Mucosa of descending colon (tissue), 3 donors: ENCODE measurements at regions not wholly inside any gene's neighbourhood (a gene's known extent, or its start where the extent isn't known, plus 50 kb on each side); places are given as distances from the start of the nearest gene placed in this dataset.

ENCODE experiments used
- ATAC-seq: fragments of 200-7000 bp; cut with Tn5 transposase; one replicate; pipeline ENCODE4 v1.9.1; 2020; ENCODE audit warnings: mild to moderate bottlenecking, moderate library complexity
- DNase-seq, 3 donors: peaks; one replicate each; pipeline ENCODE4 v3.0.0-alpha.2; 2020
- H3K36me3 ChIP-seq: fragments of 200-600 bp; one replicate; pipeline ENCODE4 v1.8.0; 2021; ENCODE audit warnings: low read depth, mild to moderate bottlenecking
- H3K4me1 ChIP-seq: fragments of 200-600 bp; one replicate; pipeline ENCODE4 v1.8.0; 2021; ENCODE audit warnings: low read depth, mild to moderate bottlenecking
- H3K4me3 ChIP-seq: fragments of 200-600 bp; one replicate; pipeline ENCODE4 v1.8.0; 2021; ENCODE audit warnings: mild to moderate bottlenecking
- H3K9me3 ChIP-seq: fragments of 200-600 bp; one replicate; pipeline ENCODE4 v1.8.0; 2021; ENCODE audit warnings: mild to moderate bottlenecking
- intact Hi-C, 2 donors: fragments of 100-400 bp; cut with DNase I in 1 of 2; cut with micrococcal nuclease in 1 of 2; formaldehyde crosslinking; loops; one replicate each; pipeline versions ENCODE4 v1.11.0 to v1.11.1; 2022; cut with DNase I, micrococcal nuclease
- TF ChIP-seq, protein P1 (sequence below): fragments of 200-600 bp; IDR thresholded peaks from one replicate; pipeline ENCODE4 v1.8.0; 2022; ENCODE audit warnings: antibody characterized with exemption, mild to moderate bottlenecking
- donor health status: DM: no; HTN: no; CAD: no; lungs with moderate emphysema.
- donor health status: DM: no; HTN: no; CAD: no.
- donor health status: DM: no; HTN: yes; CAD: no.

DNA sequence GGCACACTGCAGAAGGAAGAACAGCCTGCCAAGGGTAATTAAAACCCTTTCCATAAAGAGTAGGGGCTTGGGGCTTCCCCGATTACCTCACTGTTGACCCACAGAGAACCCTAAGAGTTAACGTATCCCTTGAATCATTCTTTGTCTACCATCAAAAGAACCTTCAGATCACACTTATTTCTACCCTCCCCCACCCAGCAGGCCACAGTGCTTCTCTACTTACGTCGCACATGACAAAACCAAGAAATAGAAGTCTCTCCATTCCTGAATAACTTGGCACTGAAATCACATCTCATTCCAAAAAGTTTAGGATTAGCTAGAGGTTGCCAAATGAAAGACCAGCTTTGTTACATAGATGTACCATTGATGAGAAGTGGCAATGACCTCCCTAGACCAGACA, 268.7 kb upstream of the GAS1 start:
- no peaks in the 10 kb centered on the region for H3K36me3 ChIP-seq
- DNase-seq (no peak), ATAC-seq (no peak)
- TF ChIP-seq, protein P1, sequence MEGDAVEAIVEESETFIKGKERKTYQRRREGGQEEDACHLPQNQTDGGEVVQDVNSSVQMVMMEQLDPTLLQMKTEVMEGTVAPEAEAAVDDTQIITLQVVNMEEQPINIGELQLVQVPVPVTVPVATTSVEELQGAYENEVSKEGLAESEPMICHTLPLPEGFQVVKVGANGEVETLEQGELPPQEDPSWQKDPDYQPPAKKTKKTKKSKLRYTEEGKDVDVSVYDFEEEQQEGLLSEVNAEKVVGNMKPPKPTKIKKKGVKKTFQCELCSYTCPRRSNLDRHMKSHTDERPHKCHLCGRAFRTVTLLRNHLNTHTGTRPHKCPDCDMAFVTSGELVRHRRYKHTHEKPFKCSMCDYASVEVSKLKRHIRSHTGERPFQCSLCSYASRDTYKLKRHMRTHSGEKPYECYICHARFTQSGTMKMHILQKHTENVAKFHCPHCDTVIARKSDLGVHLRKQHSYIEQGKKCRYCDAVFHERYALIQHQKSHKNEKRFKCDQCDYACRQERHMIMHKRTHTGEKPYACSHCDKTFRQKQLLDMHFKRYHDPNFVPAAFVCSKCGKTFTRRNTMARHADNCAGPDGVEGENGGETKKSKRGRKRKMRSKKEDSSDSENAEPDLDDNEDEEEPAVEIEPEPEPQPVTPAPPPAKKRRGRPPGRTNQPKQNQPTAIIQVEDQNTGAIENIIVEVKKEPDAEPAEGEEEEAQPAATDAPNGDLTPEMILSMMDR: no peak
- intact Hi-C loops: no loop called here
- no peak overlapping the region for H3K4me3 ChIP-seq
- H3K4me1 ChIP-seq: no peaks in the 10 kb centered on the region
- H3K9me3 ChIP-seq: no peaks in the 10 kb centered on the region

DNA sequence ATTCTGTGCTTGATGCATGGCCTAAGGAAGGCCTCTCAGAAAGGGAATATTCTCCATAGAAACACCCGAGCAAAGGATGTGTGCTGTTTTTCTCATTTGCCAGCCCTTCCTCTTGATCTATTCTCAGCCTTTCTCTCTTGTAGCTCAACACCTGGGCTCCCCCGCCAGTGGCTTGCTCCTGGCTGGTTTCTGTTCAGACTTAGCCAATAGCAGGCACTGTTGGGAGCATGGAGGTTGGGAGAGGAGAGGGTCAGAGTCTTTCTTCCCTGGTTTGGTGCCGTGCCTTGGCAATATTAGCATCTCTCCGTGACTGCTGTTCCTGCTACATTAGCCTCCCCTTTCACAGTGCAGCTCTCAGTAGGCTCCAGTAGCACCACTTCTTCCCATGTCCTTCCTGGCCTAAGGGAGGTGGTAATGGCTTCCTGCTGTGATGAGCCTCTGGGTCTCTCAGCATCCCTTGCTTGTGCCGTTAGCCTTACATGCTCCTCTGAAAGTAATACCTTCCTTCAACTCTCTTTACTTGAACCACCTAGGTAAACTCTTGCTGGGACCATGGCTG, 269.7 kb upstream of the GAS1 start:
- Histone ChIP-seq H3K4me3 (no peak overlapping the region), H3K4me1 (no peaks in the 10 kb centered on the region), H3K36me3 (no peaks in the 10 kb centered on the region), H3K9me3 (no peaks in the 10 kb centered on the region)
- no peak for ATAC-seq
- intact Hi-C loops: no loop called here
- TF ChIP-seq, protein P1: no peak
- no peak for DNase-seq

DNA sequence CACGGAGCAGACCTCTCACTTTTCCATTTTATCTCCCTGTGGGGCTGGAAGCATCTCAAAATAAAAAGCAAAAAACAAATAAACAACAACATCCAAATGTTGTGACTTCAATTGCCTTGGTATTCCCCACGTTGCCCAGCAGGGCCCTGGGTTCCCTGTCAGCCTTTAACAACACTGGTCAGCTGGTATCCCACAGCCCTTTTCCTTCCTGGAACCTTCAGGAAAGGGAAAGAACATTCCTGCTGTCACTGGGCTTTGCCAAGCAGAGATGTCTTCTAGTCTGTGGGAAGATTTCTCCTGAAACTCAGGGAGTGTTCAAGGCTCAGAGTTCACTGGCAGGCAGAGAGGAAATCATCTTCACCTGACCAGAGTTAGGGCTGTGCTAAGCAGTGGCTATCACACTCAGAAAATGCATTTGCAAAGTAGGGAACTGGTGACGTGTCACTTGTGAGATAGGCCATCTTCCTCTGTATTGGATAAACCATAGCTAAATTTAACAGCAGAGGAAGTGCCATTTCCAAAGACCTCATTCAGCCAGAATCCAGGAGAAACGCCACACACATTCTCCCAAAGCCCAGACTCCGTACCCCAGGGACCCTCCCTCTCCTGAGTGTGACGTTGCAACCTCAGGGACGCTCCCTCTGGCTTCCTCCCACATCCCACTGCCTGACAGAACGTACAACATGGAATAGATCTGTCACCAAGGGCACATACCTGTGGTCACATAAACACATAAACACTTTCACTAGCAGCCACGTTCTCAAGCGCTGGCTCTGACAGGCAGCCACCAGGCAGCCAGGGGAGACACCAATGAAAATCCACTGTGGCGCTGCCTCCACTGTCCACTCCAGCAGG, 274.0 kb upstream of the DAPK1 start:
- H3K36me3 ChIP-seq: no peaks in the 10 kb centered on the region
- H3K4me1 ChIP-seq: no peaks in the 10 kb centered on the region
- DNase-seq (no peak), ATAC-seq (no peak)
- no peak overlapping the region for H3K4me3 ChIP-seq
- no peaks in the 10 kb centered on the region for H3K9me3 ChIP-seq
- TF ChIP-seq, protein P1: no peak
- intact Hi-C loops: no loop called here

DNA sequence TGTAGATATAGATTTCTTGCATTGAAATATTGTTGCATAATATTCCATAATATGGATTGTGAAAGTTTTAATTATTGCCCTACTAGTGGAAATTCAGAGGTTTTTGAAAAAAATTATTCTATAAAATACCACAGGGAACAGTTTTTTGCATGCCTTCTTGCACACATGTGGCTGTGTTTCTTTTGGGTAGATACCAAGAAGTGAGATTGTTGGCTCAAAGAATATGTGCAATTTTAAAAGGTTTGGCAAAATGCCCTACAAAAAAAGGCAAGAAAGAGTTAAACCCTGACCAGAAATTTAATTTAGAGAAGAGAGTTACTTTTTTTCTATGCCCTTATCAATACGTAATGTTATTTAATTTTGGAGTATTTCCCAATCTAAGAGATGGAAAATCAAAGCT, 270.8 kb upstream of the DAPK1 start:
- intact Hi-C loops: no loop called here
- Histone ChIP-seq H3K4me3 (no peak overlapping the region), H3K9me3 (no peaks in the 10 kb centered on the region), H3K36me3 (no peaks in the 10 kb centered on the region), H3K4me1 (no peaks in the 10 kb centered on the region)
- DNase-seq: no peak
- TF ChIP-seq, protein P1: no peak
- no peak for ATAC-seq

DNA sequence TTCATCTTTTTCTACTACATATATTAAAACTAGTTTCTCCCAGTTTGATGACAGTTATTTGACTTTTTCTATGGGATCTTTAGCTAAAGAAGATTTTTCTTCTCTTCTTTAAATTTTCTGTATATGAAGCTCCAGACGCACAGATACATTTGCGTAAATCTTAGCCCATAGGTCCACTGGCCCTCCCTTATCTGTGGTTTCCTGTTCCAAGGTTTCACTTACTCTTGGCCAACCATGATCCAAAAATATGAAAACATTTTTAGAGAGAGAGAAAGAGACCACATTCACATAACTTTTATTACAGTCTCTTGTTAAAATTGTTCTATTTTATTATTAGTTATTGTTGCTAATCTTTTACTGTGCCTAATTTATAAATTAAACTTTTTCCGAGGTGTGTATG, 270.2 kb upstream of the DAPK1 start:
- no peaks in the 10 kb centered on the region for H3K36me3 ChIP-seq
- no peak for ATAC-seq
- DNase-seq: no peak
- H3K9me3 ChIP-seq: no peaks in the 10 kb centered on the region
- TF ChIP-seq, protein P1: no peak
- H3K4me1 ChIP-seq: no peaks in the 10 kb centered on the region
- intact Hi-C loops: no loop called here
- no peak overlapping the region for H3K4me3 ChIP-seq
